Kidney (tissue), 13 donors: ENCODE measurements at regions not wholly inside any gene's neighbourhood (a gene's known extent, or its start where the extent isn't known, plus 50 kb on each side); places are given as distances from the start of the nearest gene placed in this dataset.

ENCODE experiments used
- DNase-seq, 5 donors: peaks; one replicate each; pipeline ENCODE4 v3.0.0-alpha.2; 2013 to 2020
- FAIRE-seq: peaks from 2 replicates; lab custom pipeline; 2012; peaks lifted over from hg19 to GRCh38; lab: Jason Lieb, UNC
- H3K27ac ChIP-seq, 2 donors: one replicate each; pipeline ENCODE4 v1.7.0; 2013; ENCODE audit warnings: low read depth in 2 of 2, low read length in 2 of 2, inconsistent platforms in 1 of 2
- H3K27me3 ChIP-seq: one replicate; pipeline ENCODE4 v1.7.1; 2013; ENCODE audit warnings: low read length, inconsistent platforms; ENCODE audit not compliant: control insufficient read depth, insufficient read depth
- H3K36me3 ChIP-seq, 3 donors: one replicate each; pipeline versions ENCODE4 v1.7.0 to v1.7.1; 2013; ENCODE audit warnings: low read length in 3 of 3, control low read depth in 1 of 3, inconsistent platforms in 1 of 3; ENCODE audit not compliant: insufficient read depth in 3 of 3, control insufficient read depth in 2 of 3
- H3K4me1 ChIP-seq, 3 donors: one replicate each; pipeline versions ENCODE4 v1.7.0 to v1.7.1; 2013; ENCODE audit warnings: low read length in 3 of 3, inconsistent platforms in 1 of 3, low read depth in 1 of 3; ENCODE audit not compliant: control insufficient read depth in 2 of 3, insufficient read depth in 2 of 3
- H3K4me3 ChIP-seq, 3 donors: one replicate each; pipeline versions ENCODE4 v1.7.0 to v1.8.1; 2013; ENCODE audit warnings: low read length in 3 of 3, control low read depth in 1 of 3, inconsistent platforms in 1 of 3
- H3K9ac ChIP-seq, 3 donors: one replicate each; pipeline versions ENCODE4 v1.7.0 to v1.7.1; 2013; ENCODE audit warnings: low read length in 3 of 3, control low read depth in 1 of 3, inconsistent platforms in 1 of 3
- H3K9me3 ChIP-seq, 3 donors: one replicate each; pipeline versions ENCODE4 v1.7.0 to v1.7.1; 2013; ENCODE audit warnings: low read length in 3 of 3, control low read depth in 1 of 3, inconsistent platforms in 1 of 3; ENCODE audit not compliant: control insufficient read depth in 2 of 3, insufficient read depth in 1 of 3
- intact Hi-C: fragments of 100-400 bp; cut with DNase I; formaldehyde crosslinking; loops from one replicate; pipeline ENCODE4 v1.11.1; 2022
- TF ChIP-seq, protein P1 (sequence below): IDR thresholded peaks from 3 replicates; pipeline ENCODE4 v1.5.1; 2012; ENCODE audit warnings: mild to moderate bottlenecking, moderate library complexity, borderline replicate concordance; ENCODE audit not compliant: insufficient read depth; ENCODE audit errors: extremely low read depth
- donor health status: control.
- donor health status: control.
- donor health status: control.
- donor health status: control.
- donor health status: control.
- donor health status: DM: yes; HTN: yes; CAD: no.
- donor health status: Normal renal cell carcinoma (clear cell type).

DNA sequence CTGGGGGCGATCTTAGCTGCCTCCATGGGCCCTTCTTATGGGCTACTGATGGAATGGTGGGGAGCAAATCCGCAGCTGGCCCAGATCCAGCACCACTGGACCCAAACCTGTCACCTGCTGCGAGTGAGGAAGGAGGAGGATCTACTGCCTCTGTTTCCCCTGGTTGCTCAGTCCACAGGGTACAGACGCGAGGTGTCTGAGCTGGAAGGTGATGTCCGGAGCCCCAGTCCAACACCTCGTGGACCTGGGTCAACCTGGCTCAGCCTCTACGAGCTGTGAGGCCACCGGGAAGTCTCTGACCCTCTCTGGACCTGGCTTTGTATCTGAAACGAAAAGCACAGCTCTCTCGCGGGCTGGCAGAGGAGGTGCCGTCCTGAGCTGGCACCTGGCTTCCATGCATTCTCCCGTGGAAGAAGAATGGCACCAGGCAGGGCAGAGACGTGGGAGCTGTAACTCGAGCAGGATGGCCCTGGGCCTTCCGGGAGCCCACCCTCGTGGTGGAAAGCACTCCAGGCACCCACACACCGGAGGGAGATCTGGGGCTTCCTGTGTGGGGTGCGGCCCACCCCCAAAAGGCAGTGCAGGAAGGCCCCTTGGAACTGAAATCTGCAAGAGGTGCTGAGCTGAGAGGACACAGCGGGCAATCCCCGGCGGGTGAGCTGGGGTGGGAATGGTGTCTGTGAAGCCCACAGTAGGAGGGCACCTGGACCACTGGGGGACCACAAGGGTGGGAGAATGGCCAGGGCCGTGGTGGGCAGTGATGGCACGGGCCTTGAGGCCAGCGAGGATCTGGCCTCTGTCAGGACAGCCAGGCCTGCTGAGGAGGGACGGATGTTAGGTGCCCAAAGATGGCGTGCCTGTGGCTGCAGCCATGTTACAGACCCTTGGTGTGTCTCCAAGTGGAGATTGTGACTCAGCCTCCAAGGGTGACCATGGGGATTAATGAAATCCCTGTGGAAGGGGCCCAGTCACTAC, 133.4 kb downstream of the OLFM1 start:
- Histone ChIP-seq H3K9me3 (no peaks in the 10 kb centered on the region), H3K36me3 (no peaks in the 10 kb centered on the region), H3K4me1 (no peaks in the 10 kb centered on the region), H3K27me3 (no peaks in the 10 kb centered on the region), H3K9ac (no peak overlapping the region), H3K4me3 (no peak overlapping the region), H3K27ac (no peak overlapping the region)
- intact Hi-C loops = no loop called here
- TF ChIP-seq, protein P1, sequence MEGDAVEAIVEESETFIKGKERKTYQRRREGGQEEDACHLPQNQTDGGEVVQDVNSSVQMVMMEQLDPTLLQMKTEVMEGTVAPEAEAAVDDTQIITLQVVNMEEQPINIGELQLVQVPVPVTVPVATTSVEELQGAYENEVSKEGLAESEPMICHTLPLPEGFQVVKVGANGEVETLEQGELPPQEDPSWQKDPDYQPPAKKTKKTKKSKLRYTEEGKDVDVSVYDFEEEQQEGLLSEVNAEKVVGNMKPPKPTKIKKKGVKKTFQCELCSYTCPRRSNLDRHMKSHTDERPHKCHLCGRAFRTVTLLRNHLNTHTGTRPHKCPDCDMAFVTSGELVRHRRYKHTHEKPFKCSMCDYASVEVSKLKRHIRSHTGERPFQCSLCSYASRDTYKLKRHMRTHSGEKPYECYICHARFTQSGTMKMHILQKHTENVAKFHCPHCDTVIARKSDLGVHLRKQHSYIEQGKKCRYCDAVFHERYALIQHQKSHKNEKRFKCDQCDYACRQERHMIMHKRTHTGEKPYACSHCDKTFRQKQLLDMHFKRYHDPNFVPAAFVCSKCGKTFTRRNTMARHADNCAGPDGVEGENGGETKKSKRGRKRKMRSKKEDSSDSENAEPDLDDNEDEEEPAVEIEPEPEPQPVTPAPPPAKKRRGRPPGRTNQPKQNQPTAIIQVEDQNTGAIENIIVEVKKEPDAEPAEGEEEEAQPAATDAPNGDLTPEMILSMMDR = no peak
- DNase-seq (peak in 2 of 5 donors; percentile 24 to 62), FAIRE-seq (no peak)

DNA sequence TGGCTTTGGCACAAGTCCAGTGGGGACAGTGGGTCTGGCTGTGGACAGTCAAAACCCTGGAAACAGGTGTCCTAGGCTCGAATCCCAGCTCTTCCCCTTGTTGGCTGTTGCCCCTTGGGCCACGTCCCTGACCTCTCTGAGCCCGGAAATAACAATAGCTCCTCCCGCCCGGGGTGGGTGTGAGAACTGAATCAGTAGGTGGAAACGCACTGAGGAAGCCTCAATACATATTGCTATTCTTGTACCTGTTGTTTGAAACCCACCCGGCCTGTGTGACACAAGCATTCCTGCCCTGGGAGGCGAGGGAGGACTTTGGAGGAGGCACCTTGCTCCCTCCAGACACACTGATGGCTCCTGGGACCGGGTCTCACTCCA, 134.1 kb downstream of the OLFM1 start:
- H3K36me3 ChIP-seq = peaks cover 0 to 3% (median 0%) of the 10 kb centered on the region in 3 donors
- no peak overlapping the region for H3K9ac ChIP-seq
- intact Hi-C loops = no loop called here
- H3K4me3 ChIP-seq = no peak overlapping the region
- no peaks in the 10 kb centered on the region for H3K4me1 ChIP-seq
- FAIRE-seq (no peak), DNase-seq (peak in 2 of 5 donors; percentile 33 to 43)
- TF ChIP-seq, protein P1 = no peak
- H3K27me3 ChIP-seq = no peaks in the 10 kb centered on the region
- H3K27ac ChIP-seq = no peak overlapping the region
- peaks cover 0 to 1% (median 0%) of the 10 kb centered on the region in 3 donors for H3K9me3 ChIP-seq

DNA sequence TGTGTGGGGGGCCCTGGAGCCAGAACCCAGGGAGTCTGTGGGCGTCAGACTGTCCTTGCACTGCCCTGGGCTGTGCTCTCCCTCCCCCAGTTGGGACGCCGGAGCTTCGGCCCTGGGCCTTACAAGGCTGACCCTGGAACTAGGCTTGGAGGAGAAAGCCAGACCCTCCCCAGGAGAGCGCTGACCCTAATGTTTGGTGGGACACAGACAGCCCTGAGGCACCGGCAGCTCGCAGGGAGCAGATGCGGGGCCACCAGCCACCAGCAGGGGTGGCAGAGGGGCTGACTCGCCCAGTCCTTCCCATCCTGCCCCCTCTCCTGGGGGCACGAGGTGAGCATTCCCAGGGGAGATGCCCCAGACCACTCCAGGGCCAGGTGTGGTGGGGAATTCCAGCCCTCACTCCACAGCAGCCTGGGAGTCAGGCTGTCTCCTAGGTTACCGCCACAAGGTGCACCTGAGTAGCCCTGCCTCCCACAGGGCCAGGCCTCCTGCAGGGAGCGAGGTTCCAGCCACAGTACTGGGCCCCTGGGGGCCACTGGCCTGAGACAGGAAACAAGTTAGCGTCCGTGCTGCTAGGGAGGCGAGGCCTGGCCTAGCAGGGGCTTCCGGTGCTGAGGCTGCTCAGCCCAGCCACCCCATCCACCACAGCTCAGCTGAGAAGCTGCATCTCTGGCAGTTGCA, 134.6 kb downstream of the OLFM1 start:
- no peak overlapping the region for H3K9ac ChIP-seq
- TF ChIP-seq, protein P1 = no peak
- peaks cover 0 to 1% (median 0%) of the 10 kb centered on the region in 3 donors for H3K9me3 ChIP-seq
- FAIRE-seq (no peak), DNase-seq (peak; percentile 25 to 63 (median 48))
- no peaks in the 10 kb centered on the region for H3K27me3 ChIP-seq
- no peaks in the 10 kb centered on the region for H3K4me1 ChIP-seq
- intact Hi-C loops = no loop called here
- H3K4me3 ChIP-seq = no peak overlapping the region
- peaks cover 0 to 3% (median 0%) of the 10 kb centered on the region in 3 donors for H3K36me3 ChIP-seq
- H3K27ac ChIP-seq = no peak overlapping the region
